Ascending aorta (tissue), 2 donors: ENCODE measurements at regions not wholly inside any gene's neighbourhood (a gene's known extent, or its start where the extent isn't known, plus 50 kb on each side); places are given as distances from the start of the nearest gene placed in this dataset.

ENCODE experiments used
- DNase-seq, 2 donors: peaks; one replicate each; pipeline ENCODE4 v3.0.0-alpha.2; 2019; ENCODE audit warnings: low spot score in 2 of 2
- H3K27ac ChIP-seq, 2 donors: fragments of 200-600 bp; sonication (generic); one replicate each; pipeline ENCODE4 v1.5.1; 2016 to 2017; ENCODE audit warnings: mild to moderate bottlenecking in 1 of 2
- H3K27me3 ChIP-seq: fragments of 200-600 bp; sonication (generic); one replicate; pipeline ENCODE4 v1.5.1; 2017
- H3K36me3 ChIP-seq, 2 donors: fragments of 200-600 bp; sonication (generic); one replicate each; pipeline ENCODE4 v1.5.1; 2016
- H3K4me1 ChIP-seq, 2 donors: fragments of 200-600 bp; sonication (generic); one replicate each; pipeline ENCODE4 v1.5.1; 2016 to 2017; ENCODE audit warnings: mild to moderate bottlenecking in 1 of 2
- H3K4me3 ChIP-seq, 2 donors: fragments of 200-600 bp; sonication (generic); one replicate each; pipeline ENCODE4 v1.5.1; 2016 to 2017; ENCODE audit warnings: mild to moderate bottlenecking in 1 of 2
- H3K9me3 ChIP-seq, 2 donors: fragments of 200-600 bp; sonication (generic); one replicate each; pipeline ENCODE4 v1.5.1; 2016
- CTCF ChIP-seq, 3 experiments: fragments of 200-600 bp in 2 of 3; fragments of 450-650 bp in 1 of 3; sonication (generic) in 2 of 3; IDR thresholded peaks; one replicate each; pipeline ENCODE4 v1.5.1; 2016 to 2019; ENCODE audit warnings: antibody characterized with exemption in 3 of 3, mild to moderate bottlenecking in 1 of 3, moderate library complexity in 1 of 3
- intact Hi-C: fragments of 100-400 bp; cut with DNase I; formaldehyde crosslinking; loops from one replicate; pipeline ENCODE4 v1.15.1; 2023

- Histone ChIP-seq H3K9me3 (no peaks in the 10 kb centered on the region), H3K36me3 (no peaks in the 10 kb centered on the region), H3K4me1 (peaks cover 5 to 13% of the 10 kb centered on the region in 2 donors), H3K27ac (peak overlapping the region in 1 of 2 donors; percentile 52), H3K27me3 (no peaks in the 10 kb centered on the region), H3K4me3 (no peak overlapping the region)
- DNase-seq, result peak in 1 of 2 donors; percentile 50
- intact Hi-C loops, result no loop called here
- no peak for TF ChIP-seq CTCF (IDR thresholded peaks at IDR 0.05)
Observed at GRCh38 chr10:78768041-78768835, 300.5 kb upstream of the ZMIZ1 start.

GRCh38 chr10:78768876-78769275, 299.9 kb upstream of the ZMIZ1 start:
- H3K27ac ChIP-seq, result no peak overlapping the region
- intact Hi-C loops, result no loop called here

GRCh38 chr10:78769526-78769925, 299.2 kb upstream of the ZMIZ1 start:
- DNase-seq, result peak in 1 of 2 donors; percentile 38

More at GRCh38 chr10:78768876-78769275, 299.9 kb upstream of the ZMIZ1 start:
- no peaks in the 10 kb centered on the region for H3K36me3 ChIP-seq
- no peak for TF ChIP-seq CTCF (IDR thresholded peaks at IDR 0.05)
- DNase-seq, result peak in 1 of 2 donors; percentile 44
- no peaks in the 10 kb centered on the region for H3K9me3 ChIP-seq
- no peaks in the 10 kb centered on the region for H3K27me3 ChIP-seq
- H3K4me1 ChIP-seq, result peaks cover 3 to 11% of the 10 kb centered on the region in 2 donors
- no peak overlapping the region for H3K4me3 ChIP-seq

GRCh38 chr10:78770167-78771090, 298.3 kb upstream of the ZMIZ1 start:
- no peaks in the 10 kb centered on the region for H3K9me3 ChIP-seq
- no peaks in the 10 kb centered on the region for H3K27me3 ChIP-seq
- intact Hi-C loops, result no loop called here
- H3K4me3 ChIP-seq, result no peak overlapping the region
- TF ChIP-seq CTCF (IDR thresholded peaks at IDR 0.05), result no peak
- peak overlapping the region in 1 of 2 donors; percentile 65 for H3K27ac ChIP-seq
- no peaks in the 10 kb centered on the region for H3K36me3 ChIP-seq
- peaks cover 0 to 7% of the 10 kb centered on the region in 2 donors for H3K4me1 ChIP-seq
- DNase-seq, result peak in 1 of 2 donors; percentile 53

More at GRCh38 chr10:78769526-78769925, 299.2 kb upstream of the ZMIZ1 start:
- intact Hi-C loops, result no loop called here
- Histone ChIP-seq H3K4me3 (no peak overlapping the region), H3K9me3 (no peaks in the 10 kb centered on the region), H3K4me1 (peaks cover 0 to 7% of the 10 kb centered on the region in 2 donors), H3K36me3 (no peaks in the 10 kb centered on the region), H3K27me3 (no peaks in the 10 kb centered on the region), H3K27ac (no peak overlapping the region)
- no peak for TF ChIP-seq CTCF (IDR thresholded peaks at IDR 0.05)

GRCh38 chr10:78771260-78771659, 297.5 kb upstream of the ZMIZ1 start:
- Histone ChIP-seq H3K4me3 (no peak overlapping the region), H3K36me3 (no peaks in the 10 kb centered on the region), H3K27me3 (no peaks in the 10 kb centered on the region), H3K9me3 (no peaks in the 10 kb centered on the region), H3K27ac (peak overlapping the region in 1 of 2 donors; percentile 65), H3K4me1 (peaks cover 0 to 10% of the 10 kb centered on the region in 2 donors)
- peak in 1 of 2 donors; percentile 42 for DNase-seq
- intact Hi-C loops, result no loop called here
- TF ChIP-seq CTCF (IDR thresholded peaks at IDR 0.05), result no peak
